GM21423 (cell line): ENCODE measurements at regions not wholly inside any gene's neighbourhood (a gene's known extent, or its start where the extent isn't known, plus 50 kb on each side); places are given as distances from the start of the nearest gene placed in this dataset.

Source experiments
- ATAC-seq: cut with Tn5 transposase; IDR thresholded peaks from one replicate; pipeline ENCODE4 v1.9.1; 2021; ENCODE audit warnings: mild to moderate bottlenecking, moderate library complexity; ENCODE audit not compliant: unreplicated experiment

DNA sequence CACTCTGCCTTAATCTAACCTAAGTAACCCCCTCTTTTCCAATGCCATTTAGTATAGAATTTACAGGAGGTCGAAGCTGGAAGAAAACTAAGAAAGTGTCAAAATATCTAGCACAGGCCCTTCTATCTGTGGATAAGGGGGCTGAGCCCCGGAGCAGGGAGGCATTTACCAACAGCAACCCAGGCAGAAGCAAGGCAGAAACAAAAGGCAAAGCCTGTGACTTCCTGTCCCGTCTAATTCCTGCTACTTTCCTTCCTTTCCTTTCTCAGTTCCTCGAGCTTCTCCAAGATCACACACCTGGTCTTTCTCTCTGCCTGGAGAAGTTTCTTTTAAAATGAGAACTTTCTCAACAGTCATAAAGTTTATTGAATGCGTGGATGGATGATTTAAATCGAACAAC lies 146.0 kb downstream of the FOXA2 start:
- no peak for ATAC-seq

DNA sequence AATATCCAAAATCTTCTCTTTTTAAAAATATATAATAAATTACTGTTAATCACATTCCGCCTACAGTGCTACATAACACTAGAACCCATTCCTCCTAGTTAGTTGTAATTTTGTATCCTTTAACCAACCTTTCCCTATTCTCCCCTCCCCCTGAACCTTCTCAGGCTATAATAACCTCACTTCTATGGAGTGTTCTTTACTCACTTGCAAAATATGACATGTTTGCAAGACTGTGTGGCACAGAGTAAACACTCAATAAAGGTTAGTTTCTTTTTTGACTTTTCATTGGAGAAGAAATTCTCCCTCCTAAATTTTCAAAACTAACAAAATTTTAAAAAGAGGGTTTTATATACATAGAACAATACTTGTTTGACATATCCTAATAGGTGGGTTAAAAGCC lies 147.0 kb downstream of the FOXA2 start:
- ATAC-seq = no peak

DNA sequence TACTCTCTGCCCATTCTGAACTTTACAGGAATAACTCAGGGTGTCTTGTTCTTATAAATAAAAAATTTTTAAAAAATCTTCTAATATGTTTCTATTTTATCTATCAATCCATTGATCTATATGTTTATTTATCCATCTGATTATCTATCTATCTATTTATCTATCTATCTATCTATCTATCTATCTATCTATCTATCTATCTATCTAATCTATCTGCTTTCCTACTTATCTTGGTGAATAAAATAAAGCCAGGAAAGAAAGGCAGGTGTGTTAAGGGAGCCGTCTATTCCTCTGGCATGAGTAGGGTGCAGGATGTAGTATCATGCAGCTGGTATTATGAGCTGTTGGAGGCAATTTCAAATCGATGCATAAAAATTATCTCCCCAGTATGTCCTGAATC lies 153.0 kb downstream of the FOXA2 start:
- no peak for ATAC-seq

DNA sequence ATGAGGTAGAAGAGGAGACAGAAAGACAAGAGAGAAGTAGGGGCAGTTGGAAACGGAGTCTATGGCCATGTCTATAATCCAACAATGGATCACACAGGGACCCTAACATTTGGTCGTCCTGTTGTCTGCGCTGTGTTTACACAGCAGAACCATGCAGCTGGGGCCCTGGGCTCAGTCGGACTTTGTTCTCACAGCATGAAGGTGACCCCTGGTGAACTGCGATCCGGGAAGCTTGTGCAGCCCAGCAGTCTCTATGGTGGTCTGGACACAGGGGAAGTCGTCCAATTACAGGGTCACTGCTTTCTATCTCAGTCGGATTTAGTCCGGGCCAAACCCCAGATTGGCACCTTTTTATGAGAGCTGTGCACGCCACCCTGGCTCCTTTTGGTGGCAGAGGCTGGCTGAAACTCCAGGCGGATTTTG lies 153.6 kb downstream of the FOXA2 start:
- no peak for ATAC-seq

DNA sequence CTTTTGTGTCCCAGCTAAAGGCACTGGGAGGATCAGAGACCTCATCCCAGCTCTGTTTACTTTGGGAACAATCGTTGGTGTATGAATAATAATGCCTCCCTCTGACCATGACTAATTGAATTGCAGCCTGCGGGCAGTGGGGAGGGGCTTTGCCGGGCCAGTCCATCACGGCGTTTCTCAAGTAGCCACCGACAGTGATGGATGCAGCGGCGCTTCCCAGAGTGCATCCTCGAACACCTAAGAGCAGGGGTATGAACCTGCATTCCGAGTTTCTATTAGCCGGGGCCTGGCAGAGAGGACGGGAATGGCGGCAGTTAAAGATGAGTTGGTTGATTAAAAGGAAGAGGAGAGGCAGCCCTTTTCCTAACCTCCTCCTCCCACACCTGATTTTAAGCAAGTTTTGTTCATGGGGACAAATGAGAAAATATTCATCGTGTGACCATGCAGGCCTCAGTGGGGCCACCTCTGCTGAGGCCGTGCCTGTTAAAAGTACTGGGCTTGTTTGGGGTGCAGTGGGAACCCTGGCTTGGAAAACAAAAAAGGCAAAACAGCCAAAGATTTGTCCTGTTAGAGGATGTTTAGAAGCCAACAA lies 154.1 kb downstream of the FOXA2 start:
- ATAC-seq = no peak

DNA sequence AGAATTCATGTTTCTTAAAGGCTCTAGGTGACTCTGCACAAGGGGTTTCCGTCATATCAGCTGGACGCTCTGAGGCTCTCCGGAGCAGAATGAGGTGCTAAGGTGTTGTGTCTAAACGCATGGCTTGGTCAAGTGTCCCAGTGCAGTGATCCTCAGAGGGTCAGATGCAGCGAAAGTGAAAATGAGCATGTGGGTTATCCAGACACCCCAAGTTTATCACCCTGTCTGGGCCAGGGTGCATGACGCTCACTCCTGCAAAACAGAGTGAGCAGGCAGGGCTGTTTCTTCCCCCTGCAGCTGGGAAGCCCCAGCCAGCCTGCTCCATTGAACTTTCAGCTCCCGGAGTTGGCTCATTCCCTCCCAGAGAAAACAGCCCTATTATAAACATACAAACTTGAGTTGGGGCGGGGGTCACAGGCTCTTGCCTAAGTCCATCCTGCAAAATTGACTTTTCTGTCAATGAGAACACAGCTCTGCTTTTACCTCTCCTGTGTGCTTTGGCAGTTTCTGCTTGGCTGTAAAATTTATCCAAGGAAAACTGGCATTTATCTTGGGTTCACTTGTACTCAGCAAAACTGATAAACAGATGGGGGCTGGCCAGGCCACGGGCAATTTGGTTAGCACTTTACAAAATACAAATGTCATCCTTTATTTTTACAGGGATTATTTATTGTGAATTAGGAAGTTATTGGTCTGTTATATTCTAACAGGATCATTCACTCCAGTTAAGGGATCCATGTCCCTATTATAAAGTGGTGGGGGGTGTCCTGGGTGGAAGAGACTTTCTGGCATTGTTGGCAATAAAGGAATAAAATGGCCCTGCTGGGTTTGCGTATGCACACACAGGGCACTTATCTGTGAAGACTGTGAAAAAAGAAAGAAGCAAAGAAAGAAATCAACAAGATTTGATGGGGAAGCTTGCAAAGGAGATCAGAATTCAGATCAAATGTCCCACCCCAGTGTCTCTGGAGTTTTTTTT lies 154.9 kb downstream of the FOXA2 start:
- ATAC-seq = no peak

DNA sequence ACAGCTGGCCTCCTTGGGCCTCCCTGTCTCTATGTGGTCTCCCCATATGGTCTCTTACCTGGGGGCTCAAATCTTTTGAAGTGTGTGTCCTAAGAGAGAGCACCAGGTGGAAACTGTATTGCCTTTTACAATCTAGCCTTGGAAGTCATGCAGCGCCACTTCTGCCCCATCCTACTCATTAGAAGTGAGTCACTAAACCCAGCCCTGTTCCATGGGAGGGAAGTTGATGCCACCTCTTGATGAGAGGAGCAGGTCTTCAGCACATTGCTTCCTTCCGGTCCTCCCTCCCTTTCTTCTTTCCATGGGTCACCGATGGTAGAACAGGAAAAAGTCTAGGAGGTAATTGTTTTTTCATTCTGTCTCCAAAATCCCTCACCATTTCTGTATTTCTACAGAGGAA lies 156.3 kb downstream of the FOXA2 start:
- no peak for ATAC-seq

DNA sequence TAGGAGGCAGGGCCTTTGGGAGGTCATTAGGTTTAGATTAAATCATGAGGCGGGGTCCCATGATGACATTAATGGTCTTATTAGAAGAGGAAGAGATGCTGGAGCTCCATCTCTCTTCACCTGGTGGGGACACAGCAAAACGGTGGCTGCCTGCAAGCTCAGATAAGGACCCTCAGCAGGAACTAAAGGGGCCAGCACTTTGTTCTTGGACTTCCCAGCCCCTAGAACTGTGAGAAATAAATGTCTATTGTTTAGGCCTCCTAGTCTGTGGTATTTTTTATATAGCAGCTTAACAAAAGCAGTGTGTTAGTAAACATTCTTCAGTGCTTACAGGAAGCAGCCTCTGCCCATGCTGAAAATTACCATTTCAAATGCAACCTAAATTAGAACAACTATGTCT lies 157.6 kb downstream of the FOXA2 start:
- no peak for ATAC-seq

GRCh38 chr20:22425344-22426295 lies 158.8 kb downstream of the FOXA2 start:
- no peak for ATAC-seq

DNA sequence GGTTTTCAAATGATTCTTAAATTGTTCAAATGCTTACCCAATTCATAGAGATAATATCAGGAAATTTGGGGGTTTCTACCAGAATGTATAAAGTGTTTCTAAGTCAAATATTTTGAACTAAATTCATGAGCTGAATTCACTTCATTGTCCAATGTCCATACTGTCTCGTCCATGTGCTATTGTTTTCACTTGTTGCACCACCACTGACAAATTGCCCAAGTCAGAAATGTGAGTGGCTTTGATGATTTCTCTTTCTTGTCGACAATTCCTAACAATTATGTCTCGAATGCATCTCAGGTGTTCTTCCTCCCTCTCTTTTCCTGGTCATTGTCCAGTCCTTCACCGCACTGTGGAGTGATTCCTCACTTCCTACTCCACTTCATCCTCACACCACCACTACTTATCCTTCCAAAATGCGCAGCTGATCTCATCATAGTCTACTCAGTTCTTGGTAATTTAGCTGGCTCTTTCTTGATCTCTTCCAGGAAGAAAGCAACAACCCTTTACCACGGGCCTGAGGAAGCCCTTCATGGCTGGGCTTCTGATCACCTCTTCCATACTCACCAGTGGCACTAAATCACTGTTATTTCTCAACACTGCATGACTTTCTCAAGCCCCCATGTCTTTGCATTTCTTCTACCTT lies 161.1 kb downstream of the FOXA2 start:
- ATAC-seq = no peak

GRCh38 chr20:22420116-22420598 lies 164.2 kb downstream of the FOXA2 start:
- ATAC-seq = no peak

GRCh38 chr20:22418738-22419137 lies 165.6 kb downstream of the FOXA2 start:
- ATAC-seq = no peak

- ATAC-seq = no peak
Measured at GRCh38 chr20:22414305-22414742, 170.0 kb downstream of the FOXA2 start.

DNA sequence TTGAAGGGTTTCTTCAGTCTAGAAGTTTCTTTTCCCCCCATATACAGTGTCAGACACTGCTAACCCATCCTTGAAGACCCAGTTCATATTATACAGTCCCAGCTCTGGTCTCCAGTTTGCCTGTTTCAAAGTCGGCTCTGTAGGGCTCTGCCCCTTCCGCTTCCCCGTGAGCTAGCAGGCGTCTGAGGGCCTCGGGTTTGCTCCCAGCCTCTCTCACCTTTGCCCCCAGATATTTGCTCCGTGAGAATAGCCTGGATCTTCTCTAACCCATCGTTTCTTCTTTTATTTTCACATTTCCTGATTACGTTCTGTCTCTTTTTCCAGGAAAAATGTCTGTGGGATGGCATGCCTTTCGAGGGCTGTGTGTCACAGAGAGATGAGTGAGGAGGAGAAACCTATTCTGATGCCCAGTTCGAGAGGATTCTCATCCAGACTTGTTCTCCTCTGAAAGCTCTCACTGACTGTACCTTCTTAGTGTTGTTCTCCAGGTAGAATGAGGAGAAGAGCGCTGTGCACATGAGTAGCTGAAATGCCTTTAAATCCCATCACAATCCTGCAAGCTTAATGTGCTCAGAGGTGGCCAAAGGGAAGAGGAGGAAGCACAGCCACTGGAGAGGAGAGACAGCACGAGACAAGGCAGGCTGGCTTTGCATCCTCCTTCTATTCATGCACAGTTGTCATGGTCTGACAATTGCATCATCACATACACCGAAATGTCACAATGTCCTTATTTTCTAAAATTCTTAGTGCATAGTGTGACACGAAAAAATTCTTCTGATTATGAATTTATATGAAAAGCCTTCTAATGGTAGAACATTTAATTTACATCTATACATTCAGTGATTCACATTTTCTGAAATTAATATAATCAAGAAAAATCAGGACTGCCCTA lies 171.1 kb downstream of the FOXA2 start:
- no peak for ATAC-seq

- ATAC-seq = no peak
Measured at GRCh38 chr20:22411627-22412450, 172.5 kb downstream of the FOXA2 start.

DNA sequence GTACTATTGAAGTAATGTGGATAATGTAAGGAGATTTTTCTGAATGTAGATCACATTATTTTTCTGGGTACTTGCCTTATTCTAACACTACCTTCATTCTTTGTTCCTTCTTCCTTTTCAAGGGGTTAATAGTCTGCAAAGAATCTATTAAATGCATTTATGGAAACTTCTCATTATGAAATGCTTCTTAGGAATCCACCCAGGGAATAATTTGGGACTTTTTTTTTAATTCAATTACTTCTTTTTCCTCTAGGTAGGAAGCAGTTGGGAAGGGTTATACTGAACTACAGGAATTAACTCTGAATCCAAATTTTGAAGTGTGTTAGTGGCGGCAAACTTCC lies 173.1 kb downstream of the FOXA2 start:
- ATAC-seq = no peak

DNA sequence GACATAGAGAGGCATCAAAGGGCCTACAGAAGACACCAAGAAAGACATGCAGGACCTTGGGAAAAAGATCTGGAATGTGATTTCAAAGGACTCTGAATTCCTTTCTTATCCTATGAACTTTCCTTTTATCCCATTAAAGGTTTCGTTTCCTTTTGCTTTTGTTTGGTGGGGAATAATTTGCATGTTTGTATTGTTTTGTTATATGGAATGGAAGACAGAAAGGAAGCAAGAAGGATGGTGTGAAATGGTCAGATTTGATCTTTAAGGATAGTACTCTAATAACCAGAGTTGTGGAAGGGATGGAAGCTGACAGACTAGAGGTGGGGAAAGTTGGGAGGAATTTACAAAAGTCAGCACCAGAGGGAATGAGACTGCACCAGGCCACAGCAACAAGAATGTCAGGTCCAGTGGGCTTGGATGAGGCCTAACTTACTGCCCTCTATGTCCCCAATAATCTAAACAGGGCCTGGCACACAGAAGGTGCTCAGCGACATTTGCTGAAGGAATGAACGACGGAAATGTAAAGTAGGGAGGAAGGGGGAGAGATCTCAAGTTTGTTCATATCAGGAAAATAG lies 173.7 kb downstream of the FOXA2 start:
- no peak for ATAC-seq
